ENCODE measurements at regions not wholly inside any gene's neighbourhood (a gene's known extent, or its start where the extent isn't known, plus 50 kb on each side); places are given as distances from the start of the nearest gene placed in this dataset.

DNA sequence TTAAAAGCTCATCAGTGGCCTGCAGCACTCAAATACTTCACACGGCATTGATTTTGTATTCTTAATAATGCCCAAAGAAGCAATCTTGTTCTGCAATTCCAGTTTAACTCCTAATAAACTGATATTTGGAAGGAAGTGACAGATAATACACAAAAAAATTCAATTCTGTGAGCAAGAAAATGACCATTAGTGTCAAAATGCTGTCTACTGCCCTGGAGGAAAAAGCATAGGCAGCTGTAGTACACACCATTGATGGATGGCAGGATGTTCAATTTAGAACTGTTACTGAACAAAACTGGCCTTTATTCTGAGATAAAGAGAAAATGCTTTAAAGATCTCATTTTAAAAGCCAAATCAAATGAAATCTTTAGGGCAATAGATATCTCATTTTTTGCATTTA, 251.3 kb upstream of the FMN2 start:
- H3K4me2 ChIP-seq (ENCODE audit: control insufficient read depth, extremely low read depth, insufficient read depth, low read depth, low read length): no peak overlapping the region
- no peak overlapping the region for H3K9ac ChIP-seq (ENCODE audit: control insufficient read depth, extremely low read depth, insufficient read depth, low read length)
- H3K27me3 ChIP-seq (ENCODE audit: control insufficient read depth, extremely low read depth, insufficient read depth, low read length): no peaks in the 10 kb centered on the region
- no peaks in the 10 kb centered on the region for H3K9me1 ChIP-seq (ENCODE audit: control insufficient read depth, extremely low read depth, insufficient read depth, low read length)
- H4K20me1 ChIP-seq (ENCODE audit: control insufficient read depth, extremely low read depth, insufficient read depth, low read length): no peaks in the 10 kb centered on the region
- no peak overlapping the region for H3K4me3 ChIP-seq (ENCODE audit: control insufficient read depth in 2 of 3, extremely low read depth in 1 of 3, insufficient read depth in 2 of 3, low read depth in 1 of 3, low read length in 3 of 3)
- no peaks in the 10 kb centered on the region for H3K36me3 ChIP-seq (ENCODE audit: control insufficient read depth in 2 of 2, extremely low read depth in 1 of 2, insufficient read depth in 2 of 2, low read length in 2 of 2)
- FAIRE-seq (no peak), DNase-seq (ENCODE audit: low read depth, low spot score) (no peak)
- peaks cover 2% of the 10 kb centered on the region for H3K9me3 ChIP-seq (ENCODE audit: control insufficient read depth, low read depth, low read length)
- dilution Hi-C loops (cut with MboI; ENCODE audit: extremely low pct_ligation_motif_present, low sequenced_read_pairs): no loop called here
- H2AFZ ChIP-seq (ENCODE audit: control insufficient read depth, low read length): no peak overlapping the region
- H3K4me1 ChIP-seq (ENCODE audit: control insufficient read depth, extremely low read depth, insufficient read depth, low read length): no peaks in the 10 kb centered on the region
- no peak overlapping the region for H3K27ac ChIP-seq (ENCODE audit: control insufficient read depth, insufficient read depth, low read length)
- no peak for TF ChIP-seq CTCF (optimal IDR thresholded peaks at IDR 0.05 in 1 of 3, IDR thresholded peaks at IDR 0.05 in 1 of 3, conservative IDR thresholded peaks at IDR 0.05 in 1 of 3; ENCODE audit: extremely low read depth in 1 of 3, insufficient read depth in 2 of 3, low read length in 3 of 3)
- no peak for TF ChIP-seq EZH2 (IDR thresholded peaks at IDR 0.05; ENCODE audit: low read length)
- H3K79me2 ChIP-seq (ENCODE audit: control insufficient read depth, insufficient read depth, low read length): no peaks in the 10 kb centered on the region

DNA sequence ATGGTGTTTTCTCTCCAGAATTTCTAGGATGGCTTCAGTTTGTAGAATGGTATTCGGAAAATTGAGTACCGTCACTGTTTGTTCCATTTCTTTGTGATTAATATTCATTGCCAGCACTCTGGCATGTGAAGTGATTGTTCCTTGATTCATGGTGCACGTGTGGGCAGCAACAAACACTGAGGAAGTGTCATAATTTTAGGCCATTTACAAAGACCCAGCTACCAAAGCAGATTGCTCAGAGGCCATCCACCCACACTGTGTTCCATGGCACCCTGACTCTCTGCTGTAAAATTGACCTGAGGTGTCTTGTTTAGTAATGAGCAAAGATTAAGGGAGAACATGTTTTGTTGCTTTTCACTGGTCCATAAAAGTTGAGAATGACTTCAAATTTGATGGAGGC, 250.9 kb upstream of the FMN2 start:
- H3K4me1 ChIP-seq (ENCODE audit: control insufficient read depth, extremely low read depth, insufficient read depth, low read length): no peaks in the 10 kb centered on the region
- H3K9me1 ChIP-seq (ENCODE audit: control insufficient read depth, extremely low read depth, insufficient read depth, low read length): no peaks in the 10 kb centered on the region
- dilution Hi-C loops (cut with MboI; ENCODE audit: extremely low pct_ligation_motif_present, low sequenced_read_pairs): no loop called here
- TF ChIP-seq EZH2 (IDR thresholded peaks at IDR 0.05; ENCODE audit: low read length): no peak
- TF ChIP-seq CTCF (optimal IDR thresholded peaks at IDR 0.05 in 1 of 3, IDR thresholded peaks at IDR 0.05 in 1 of 3, conservative IDR thresholded peaks at IDR 0.05 in 1 of 3; ENCODE audit: extremely low read depth in 1 of 3, insufficient read depth in 2 of 3, low read length in 3 of 3): no peak
- peaks cover 2% of the 10 kb centered on the region for H3K9me3 ChIP-seq (ENCODE audit: control insufficient read depth, low read depth, low read length)
- H3K9ac ChIP-seq (ENCODE audit: control insufficient read depth, extremely low read depth, insufficient read depth, low read length): no peak overlapping the region
- no peak for DNase-seq (ENCODE audit: low read depth, low spot score)
- no peaks in the 10 kb centered on the region for H4K20me1 ChIP-seq (ENCODE audit: control insufficient read depth, extremely low read depth, insufficient read depth, low read length)
- H3K4me2 ChIP-seq (ENCODE audit: control insufficient read depth, extremely low read depth, insufficient read depth, low read depth, low read length): no peak overlapping the region
- no peaks in the 10 kb centered on the region for H3K79me2 ChIP-seq (ENCODE audit: control insufficient read depth, insufficient read depth, low read length)
- H3K27me3 ChIP-seq (ENCODE audit: control insufficient read depth, extremely low read depth, insufficient read depth, low read length): no peaks in the 10 kb centered on the region
- H3K27ac ChIP-seq (ENCODE audit: control insufficient read depth, insufficient read depth, low read length): no peak overlapping the region
- FAIRE-seq: no peak
- H3K36me3 ChIP-seq (ENCODE audit: control insufficient read depth in 2 of 2, extremely low read depth in 1 of 2, insufficient read depth in 2 of 2, low read length in 2 of 2): no peaks in the 10 kb centered on the region
- H3K4me3 ChIP-seq (ENCODE audit: control insufficient read depth in 2 of 3, extremely low read depth in 1 of 3, insufficient read depth in 2 of 3, low read depth in 1 of 3, low read length in 3 of 3): no peak overlapping the region
- no peak overlapping the region for H2AFZ ChIP-seq (ENCODE audit: control insufficient read depth, low read length)

Measured in keratinocyte (primary cell).